Liver (tissue), 3 donors: ENCODE measurements at regions not wholly inside any gene's neighbourhood (a gene's known extent, or its start where the extent isn't known, plus 50 kb on each side); places are given as distances from the start of the nearest gene placed in this dataset.

Experiments
- FOXA1 ChIP-seq: IDR thresholded peaks from 2 replicates; pipeline ENCODE4 v1.6.1; 2016; ENCODE audit warnings: antibody characterized with exemption
- GABPA ChIP-seq, 2 donors: IDR thresholded peaks in 1 of 2; conservative IDR thresholded peaks in 1 of 2; 2 replicates each; pipeline ENCODE4 v1.6.1; 2016; ENCODE audit warnings: antibody characterized with exemption in 2 of 2, mild to moderate bottlenecking in 1 of 2, moderate library complexity in 1 of 2
- JUND ChIP-seq, 2 donors: IDR thresholded peaks; 2 replicates each; pipeline ENCODE4 v1.6.1; 2016; ENCODE audit warnings: antibody characterized with exemption in 2 of 2
- RAD21 ChIP-seq, 2 donors: IDR thresholded peaks; 2 replicates each; pipeline ENCODE4 v1.6.1; 2016; ENCODE audit warnings: antibody characterized with exemption in 2 of 2, mild to moderate bottlenecking in 2 of 2
- SP1 ChIP-seq: IDR thresholded peaks from 2 replicates; pipeline ENCODE4 v1.6.1; 2018; ENCODE audit warnings: antibody characterized with exemption, mild to moderate bottlenecking
- TAF1 ChIP-seq: conservative IDR thresholded peaks from 2 replicates; pipeline ENCODE4 v1.6.1; 2016; ENCODE audit warnings: antibody characterized with exemption, mild to moderate bottlenecking
- YY1 ChIP-seq: IDR thresholded peaks from 2 replicates; pipeline ENCODE4 v1.6.1; 2016; ENCODE audit warnings: antibody characterized with exemption, mild to moderate bottlenecking
- TF ChIP-seq, protein P1 (sequence below): fragments of 150-350 bp; IDR thresholded peaks from 2 replicates; pipeline ENCODE4 v1.5.1; 2017; ENCODE audit warnings: improper control_type of control experiment, low read depth, low read length; ENCODE audit not compliant: missing input control
- TF ChIP-seq, protein P2 (sequence below): IDR thresholded peaks from 2 replicates; pipeline ENCODE4 v1.6.1; 2016; ENCODE audit warnings: antibody characterized with exemption
- TF ChIP-seq, protein P3 (sequence below): IDR thresholded peaks from 2 replicates; pipeline ENCODE4 v1.6.1; 2016; ENCODE audit warnings: antibody characterized with exemption
- TF ChIP-seq, protein P4 (sequence below): IDR thresholded peaks from 2 replicates; pipeline ENCODE4 v1.6.1; 2016; ENCODE audit warnings: antibody characterized with exemption, mild to moderate bottlenecking
- donor health status: healthy.
- donor health status: healthy.

DNA sequence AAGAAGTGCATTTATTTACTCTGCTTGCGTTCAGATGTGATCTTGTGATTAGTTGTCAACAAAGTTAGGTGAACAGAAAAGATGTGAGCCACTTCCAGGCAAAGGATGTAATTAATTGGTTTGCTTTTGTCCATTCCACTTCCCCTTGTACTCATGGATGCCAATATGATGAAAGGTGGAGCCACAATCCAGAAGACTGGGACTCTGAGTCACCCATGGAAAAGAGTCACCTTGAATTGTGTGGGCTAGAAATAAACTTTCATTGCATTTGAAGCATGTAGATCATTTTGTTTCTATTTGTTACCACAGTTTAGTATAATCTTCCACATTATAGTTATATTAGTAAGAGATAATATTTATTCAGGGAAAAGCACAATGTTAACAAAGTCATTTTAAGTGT lies 684.2 kb downstream of the LTN1 start:
- TF ChIP-seq, protein P1, sequence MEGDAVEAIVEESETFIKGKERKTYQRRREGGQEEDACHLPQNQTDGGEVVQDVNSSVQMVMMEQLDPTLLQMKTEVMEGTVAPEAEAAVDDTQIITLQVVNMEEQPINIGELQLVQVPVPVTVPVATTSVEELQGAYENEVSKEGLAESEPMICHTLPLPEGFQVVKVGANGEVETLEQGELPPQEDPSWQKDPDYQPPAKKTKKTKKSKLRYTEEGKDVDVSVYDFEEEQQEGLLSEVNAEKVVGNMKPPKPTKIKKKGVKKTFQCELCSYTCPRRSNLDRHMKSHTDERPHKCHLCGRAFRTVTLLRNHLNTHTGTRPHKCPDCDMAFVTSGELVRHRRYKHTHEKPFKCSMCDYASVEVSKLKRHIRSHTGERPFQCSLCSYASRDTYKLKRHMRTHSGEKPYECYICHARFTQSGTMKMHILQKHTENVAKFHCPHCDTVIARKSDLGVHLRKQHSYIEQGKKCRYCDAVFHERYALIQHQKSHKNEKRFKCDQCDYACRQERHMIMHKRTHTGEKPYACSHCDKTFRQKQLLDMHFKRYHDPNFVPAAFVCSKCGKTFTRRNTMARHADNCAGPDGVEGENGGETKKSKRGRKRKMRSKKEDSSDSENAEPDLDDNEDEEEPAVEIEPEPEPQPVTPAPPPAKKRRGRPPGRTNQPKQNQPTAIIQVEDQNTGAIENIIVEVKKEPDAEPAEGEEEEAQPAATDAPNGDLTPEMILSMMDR: no peak
- TF ChIP-seq SP1: no peak
- TF ChIP-seq, protein P2, sequence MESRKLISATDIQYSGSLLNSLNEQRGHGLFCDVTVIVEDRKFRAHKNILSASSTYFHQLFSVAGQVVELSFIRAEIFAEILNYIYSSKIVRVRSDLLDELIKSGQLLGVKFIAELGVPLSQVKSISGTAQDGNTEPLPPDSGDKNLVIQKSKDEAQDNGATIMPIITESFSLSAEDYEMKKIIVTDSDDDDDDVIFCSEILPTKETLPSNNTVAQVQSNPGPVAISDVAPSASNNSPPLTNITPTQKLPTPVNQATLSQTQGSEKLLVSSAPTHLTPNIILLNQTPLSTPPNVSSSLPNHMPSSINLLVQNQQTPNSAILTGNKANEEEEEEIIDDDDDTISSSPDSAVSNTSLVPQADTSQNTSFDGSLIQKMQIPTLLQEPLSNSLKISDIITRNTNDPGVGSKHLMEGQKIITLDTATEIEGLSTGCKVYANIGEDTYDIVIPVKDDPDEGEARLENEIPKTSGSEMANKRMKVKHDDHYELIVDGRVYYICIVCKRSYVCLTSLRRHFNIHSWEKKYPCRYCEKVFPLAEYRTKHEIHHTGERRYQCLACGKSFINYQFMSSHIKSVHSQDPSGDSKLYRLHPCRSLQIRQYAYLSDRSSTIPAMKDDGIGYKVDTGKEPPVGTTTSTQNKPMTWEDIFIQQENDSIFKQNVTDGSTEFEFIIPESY: no peak
- no peak for TF ChIP-seq JUND (IDR thresholded peaks at IDR 0.05)
- TF ChIP-seq, protein P3, sequence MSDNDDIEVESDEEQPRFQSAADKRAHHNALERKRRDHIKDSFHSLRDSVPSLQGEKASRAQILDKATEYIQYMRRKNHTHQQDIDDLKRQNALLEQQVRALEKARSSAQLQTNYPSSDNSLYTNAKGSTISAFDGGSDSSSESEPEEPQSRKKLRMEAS: no peak
- no peak for TF ChIP-seq GABPA (IDR thresholded peaks at IDR 0.05 in 1 of 2, conservative IDR thresholded peaks at IDR 0.05 in 1 of 2)
- no peak for TF ChIP-seq RAD21 (IDR thresholded peaks at IDR 0.05)
- TF ChIP-seq YY1: no peak
- TF ChIP-seq, protein P4, sequence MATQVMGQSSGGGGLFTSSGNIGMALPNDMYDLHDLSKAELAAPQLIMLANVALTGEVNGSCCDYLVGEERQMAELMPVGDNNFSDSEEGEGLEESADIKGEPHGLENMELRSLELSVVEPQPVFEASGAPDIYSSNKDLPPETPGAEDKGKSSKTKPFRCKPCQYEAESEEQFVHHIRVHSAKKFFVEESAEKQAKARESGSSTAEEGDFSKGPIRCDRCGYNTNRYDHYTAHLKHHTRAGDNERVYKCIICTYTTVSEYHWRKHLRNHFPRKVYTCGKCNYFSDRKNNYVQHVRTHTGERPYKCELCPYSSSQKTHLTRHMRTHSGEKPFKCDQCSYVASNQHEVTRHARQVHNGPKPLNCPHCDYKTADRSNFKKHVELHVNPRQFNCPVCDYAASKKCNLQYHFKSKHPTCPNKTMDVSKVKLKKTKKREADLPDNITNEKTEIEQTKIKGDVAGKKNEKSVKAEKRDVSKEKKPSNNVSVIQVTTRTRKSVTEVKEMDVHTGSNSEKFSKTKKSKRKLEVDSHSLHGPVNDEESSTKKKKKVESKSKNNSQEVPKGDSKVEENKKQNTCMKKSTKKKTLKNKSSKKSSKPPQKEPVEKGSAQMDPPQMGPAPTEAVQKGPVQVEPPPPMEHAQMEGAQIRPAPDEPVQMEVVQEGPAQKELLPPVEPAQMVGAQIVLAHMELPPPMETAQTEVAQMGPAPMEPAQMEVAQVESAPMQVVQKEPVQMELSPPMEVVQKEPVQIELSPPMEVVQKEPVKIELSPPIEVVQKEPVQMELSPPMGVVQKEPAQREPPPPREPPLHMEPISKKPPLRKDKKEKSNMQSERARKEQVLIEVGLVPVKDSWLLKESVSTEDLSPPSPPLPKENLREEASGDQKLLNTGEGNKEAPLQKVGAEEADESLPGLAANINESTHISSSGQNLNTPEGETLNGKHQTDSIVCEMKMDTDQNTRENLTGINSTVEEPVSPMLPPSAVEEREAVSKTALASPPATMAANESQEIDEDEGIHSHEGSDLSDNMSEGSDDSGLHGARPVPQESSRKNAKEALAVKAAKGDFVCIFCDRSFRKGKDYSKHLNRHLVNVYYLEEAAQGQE: no peak
- no peak for TF ChIP-seq FOXA1
- no peak for TF ChIP-seq TAF1
